Inferior parietal cortex (tissue), 1 donor: ENCODE measurements at regions not wholly inside any gene's neighbourhood (a gene's known extent, or its start where the extent isn't known, plus 50 kb on each side); places are given as distances from the start of the nearest gene placed in this dataset.
A peak's percentile ranks its signal among the peaks of the same experiment; 100 is the strongest.
"Not testable (repeated sequence)": the region's sequence is repeated elsewhere in the genome, so short reads cannot be mapped to it uniquely, and the experiment has no call there.

ENCODE experiments used
- DNase-seq: peaks from one replicate; pipeline ENCODE4 v3.0.0-alpha.2; 2016; ENCODE audit errors: extremely low spot score

DNA sequence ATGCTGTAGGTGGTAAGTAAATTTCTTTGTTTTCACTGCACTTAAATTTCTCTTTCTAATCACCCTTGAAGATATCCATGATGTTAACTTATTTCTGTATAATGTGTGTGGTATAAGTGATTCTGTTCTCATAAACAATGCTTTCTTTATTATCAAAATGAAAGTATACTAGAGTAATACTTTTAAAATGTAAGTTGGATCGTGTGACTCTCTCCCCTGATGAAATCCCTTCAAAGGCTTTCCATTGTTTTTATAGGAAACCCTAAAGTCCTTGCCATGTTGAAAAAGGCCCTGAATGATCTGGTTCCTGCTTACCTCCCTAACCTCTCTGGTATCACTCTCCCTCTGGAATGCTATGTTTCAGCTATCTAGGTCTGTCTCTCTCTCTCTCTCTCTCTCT, 191.1 kb upstream of the LHX8 start:
- no peak for DNase-seq

DNA sequence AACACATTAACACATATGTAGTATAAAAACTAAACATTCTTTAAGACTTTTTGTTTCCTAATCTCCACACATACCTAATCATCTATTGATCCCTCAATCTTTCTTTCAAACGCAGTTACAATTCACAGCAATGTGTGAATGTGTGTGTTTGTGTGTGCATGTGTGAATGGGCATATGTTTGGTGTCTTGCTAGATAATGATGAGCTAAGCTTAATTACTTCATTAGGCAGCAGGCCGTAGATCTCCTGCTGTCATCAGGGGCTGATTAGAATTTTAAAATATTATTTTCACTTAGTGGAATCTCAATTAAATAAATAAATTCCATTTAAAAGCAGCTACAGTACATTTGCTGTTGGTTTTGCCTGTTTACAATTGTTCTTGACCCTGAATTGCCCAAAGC, 187.8 kb upstream of the LHX8 start:
- DNase-seq = no peak

DNA sequence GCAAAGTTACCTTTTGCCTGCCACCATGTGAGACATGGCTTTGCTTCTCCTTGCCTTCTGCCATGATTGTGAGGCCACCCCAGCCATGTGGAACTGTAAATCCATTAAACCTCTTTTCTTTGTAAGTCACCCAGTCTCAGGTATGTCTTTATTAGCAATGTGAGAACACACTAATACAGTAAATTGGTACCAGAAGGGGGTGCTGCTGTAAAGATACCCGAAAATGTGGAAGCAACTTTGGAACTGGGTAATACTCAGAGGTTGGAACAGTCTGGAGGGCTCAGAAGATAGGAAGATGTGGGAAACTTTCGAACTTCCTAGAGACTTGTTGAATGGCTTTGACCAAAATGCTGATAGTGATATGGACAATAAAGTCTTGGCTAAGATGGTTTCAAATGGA, 184.8 kb upstream of the LHX8 start:
- not testable (repeated sequence) for DNase-seq

GRCh38 chr1:74951981-74952380, 182.2 kb upstream of the LHX8 start:
- not testable (repeated sequence) for DNase-seq

DNA sequence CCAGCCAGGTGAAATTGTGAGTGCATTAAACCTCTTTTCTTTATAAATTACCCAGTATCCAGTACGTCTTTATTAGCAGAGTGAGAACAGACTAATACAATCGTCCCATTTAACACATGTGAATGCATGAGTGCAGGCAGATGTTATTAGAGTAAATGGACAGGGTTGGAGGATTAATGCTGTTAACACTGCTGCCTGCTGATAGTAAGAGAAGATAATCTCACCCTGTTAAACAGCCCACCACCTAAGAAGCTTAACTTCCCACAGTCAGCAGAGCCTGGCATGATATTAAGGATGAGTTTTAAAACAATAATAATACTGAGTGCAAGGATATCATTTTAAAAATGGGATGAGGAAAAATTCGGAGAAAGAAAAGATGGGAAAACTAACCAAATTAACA, 181.4 kb upstream of the LHX8 start:
- no peak for DNase-seq

GRCh38 chr1:74953622-74954021, 180.6 kb upstream of the LHX8 start:
- no peak for DNase-seq

DNA sequence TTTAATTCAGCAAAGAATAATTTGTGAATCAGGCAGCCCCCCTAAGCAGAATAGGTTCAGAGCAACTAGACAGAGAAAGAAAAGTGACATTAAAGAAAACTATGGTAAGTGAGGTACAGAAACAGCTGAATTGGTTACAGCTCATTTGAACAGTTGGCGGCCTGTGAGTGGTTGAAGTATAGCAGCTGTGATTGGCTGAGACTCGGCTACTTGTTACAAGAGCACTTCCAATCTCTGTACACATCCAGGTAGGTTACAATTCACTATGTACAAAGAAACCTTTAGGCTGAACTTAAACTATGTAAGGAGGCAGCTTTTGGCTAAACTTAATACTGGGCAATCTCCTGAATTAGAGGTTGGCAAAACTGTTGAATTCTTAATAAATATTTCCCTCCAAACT, 171.1 kb upstream of the LHX8 start:
- DNase-seq = no peak

DNA sequence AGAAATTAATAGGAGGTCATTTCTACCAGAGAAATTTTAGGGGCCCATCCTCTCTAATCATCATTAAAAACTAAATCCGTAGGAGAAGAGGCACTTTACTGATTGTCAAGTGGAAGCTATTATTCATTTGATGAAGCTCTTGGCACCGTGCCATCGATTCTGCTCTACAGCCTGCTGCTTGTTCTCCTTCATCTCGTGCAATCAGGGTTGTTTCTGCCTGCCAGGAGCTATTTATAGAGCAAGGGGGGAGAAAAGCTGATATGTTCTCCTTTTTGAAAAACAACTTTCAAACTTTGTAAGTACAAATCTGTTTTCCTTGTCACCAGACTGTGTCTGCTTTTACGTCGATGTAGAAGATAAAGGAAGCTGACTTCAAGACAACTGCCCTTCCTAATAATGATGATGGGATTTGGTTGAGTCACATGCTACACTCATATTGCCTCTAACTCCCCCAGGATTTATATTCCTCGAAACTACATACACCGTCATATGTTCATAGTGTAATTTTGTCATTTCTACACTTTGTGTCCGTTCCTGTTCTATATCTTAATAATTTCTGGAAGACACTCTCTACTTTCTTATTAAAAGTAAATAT, 169.6 kb upstream of the LHX8 start:
- DNase-seq = peak; percentile 6

DNA sequence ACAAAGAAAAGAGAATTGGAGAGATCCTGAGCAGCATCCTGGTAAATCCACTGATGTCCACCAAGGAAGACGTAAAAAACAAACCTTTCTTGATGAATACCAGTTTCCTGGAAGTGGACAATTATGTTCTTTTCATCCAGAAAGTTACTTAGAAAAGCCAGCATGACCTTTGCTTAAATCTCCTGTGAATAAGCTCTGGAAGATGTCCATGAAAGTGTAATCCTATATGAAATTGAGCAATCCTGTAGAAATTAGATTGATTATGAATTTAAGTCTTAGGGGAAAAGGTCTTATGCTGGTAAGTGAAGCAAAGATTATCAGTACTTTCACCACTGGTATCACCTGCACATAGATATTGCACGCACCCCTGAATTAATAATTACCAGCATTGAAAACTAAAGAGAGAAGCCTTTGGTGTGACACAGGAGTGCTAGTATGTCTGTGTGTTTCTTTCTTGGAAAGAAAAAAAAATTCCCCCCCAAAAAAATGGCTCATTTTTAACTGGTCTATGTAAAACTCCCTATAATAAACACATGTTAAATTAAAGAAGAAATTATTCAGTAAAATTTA, 164.5 kb upstream of the LHX8 start:
- no peak for DNase-seq

DNA sequence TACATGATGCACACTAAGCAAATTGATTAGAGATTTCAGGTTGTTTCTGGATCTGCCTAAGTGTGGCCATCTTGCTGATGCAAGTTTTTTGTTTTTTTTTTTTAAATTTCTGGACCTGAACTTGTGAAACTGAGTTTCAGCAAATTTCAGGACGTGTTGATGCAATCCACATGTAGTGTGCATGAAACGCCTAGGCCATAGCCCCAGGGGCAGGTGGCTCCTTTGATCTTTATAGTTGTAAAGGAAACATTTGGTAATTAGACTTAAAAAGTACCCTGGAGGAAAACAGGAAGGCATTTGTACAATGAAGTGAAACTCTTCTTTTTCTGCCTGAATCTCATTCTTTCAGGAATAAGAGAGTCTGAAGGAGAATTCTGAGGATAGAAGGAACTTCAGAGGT, 162.2 kb upstream of the LHX8 start:
- no peak for DNase-seq

- no peak for DNase-seq
Measured at GRCh38 chr1:74976491-74976890, 157.7 kb upstream of the LHX8 start.

DNA sequence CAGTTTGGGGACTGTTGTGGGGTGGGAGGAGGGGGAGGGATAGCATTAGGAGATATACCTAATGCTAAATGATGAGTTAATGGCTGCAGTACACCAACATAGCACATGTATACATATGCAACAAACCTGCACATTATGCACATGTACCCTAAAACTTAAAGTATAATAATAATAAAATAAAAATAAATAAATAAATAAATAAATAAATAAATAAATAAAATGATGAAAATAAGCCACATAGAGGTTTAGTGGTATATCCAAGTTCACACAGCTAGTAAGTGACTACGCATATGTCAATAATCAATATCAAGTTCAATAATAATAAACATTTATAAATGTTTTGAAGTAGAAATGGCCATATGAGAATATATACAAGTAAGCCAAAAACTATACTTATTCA, 141.7 kb upstream of the LHX8 start:
- DNase-seq = not testable (repeated sequence)

GRCh38 chr1:74995821-74996220, 138.4 kb upstream of the LHX8 start:
- no peak for DNase-seq

- no peak for DNase-seq
Measured at GRCh38 chr1:75010547-75010946, 123.6 kb upstream of the LHX8 start.

DNA sequence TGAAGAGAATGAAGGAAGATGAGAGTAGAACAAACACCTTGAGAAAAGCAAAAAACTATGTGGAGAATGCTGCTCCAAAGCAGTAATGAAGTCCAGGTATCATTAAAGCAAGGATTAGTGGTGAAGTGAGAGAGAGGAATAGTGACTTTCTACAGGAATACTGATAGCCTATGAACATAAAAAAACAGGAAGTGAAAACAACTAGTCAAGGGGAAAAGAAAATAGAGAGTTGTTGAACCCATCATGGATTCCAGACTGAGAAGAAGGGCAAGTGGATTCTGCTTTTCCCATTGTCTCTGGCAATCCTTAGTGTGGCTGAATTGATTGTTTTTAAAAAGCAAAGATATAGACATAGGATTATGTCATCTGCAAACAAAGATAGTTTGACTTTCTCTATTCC, 119.9 kb upstream of the LHX8 start:
- no peak for DNase-seq

DNA sequence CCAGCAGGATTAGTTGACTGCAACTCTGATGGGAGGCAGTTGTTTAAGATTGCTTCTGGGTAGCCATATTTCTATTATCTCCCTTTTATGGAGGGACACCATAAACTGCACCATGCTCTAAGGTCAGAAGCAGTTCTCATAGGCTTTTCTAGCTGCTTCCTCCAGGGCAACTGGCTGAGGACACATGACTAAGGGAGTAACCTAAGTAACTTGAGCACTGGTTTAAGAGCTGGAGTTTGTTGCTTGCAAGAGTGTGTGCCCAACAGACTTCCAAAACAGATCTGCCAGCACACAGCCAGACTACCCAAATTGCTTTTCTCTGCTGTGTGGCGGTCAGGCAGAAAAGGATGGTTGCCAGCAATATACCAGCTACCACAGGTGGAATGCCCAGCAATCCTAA, 111.2 kb upstream of the LHX8 start:
- no peak for DNase-seq

- no peak for DNase-seq
Measured at GRCh38 chr1:75034376-75034775, 99.8 kb upstream of the LHX8 start.

GRCh38 chr1:75035536-75035935, 98.7 kb upstream of the LHX8 start:
- DNase-seq = no peak

DNA sequence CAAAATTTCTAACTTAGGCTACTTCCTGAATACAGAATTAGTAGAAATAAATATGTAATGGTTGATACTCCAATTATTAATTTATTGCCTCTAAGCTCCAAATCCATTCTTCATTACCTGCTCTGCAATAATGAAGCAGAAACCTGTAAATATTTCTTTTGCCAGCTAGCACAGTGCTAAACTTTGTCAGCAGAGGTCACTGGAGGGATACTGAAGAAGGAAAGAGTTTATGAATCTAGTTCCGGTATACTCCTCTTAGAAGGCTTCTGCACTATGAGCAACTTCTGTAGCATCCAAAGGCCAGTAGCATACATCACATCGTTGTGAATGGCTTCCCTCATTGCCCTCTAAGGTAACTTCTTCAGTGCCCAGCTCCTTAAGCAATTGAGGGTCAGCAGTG, 81.0 kb upstream of the LHX8 start:
- DNase-seq = no peak

GRCh38 chr1:75058424-75058823, 75.8 kb upstream of the LHX8 start:
- DNase-seq = no peak

- no peak for DNase-seq
Measured at GRCh38 chr1:75062111-75062510, 72.1 kb upstream of the LHX8 start.

DNA sequence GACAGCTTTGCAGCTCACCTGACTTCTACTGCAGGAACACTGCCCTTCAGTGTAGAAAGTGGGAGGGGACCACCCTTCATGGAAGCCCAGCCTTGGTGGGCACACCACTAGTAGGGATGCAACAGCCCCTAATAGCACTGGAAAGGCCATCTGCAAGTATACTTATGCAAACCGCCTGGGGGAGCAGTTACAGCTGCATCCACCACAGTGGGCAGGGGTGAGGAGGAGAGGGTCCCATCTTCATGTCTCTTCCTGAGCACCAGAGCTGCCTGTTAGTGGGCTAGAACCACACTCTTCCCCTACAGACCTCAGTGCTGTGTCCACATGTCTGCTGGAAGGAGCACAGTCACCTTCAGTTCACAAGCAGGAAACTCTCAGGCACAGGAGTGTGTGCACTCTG, 66.2 kb upstream of the LHX8 start:
- no peak for DNase-seq

- DNase-seq = no peak
Measured at GRCh38 chr1:75074831-75075395, 59.3 kb upstream of the LHX8 start.
